HG02571 (cell line): ENCODE measurements at regions not wholly inside any gene's neighbourhood (a gene's known extent, or its start where the extent isn't known, plus 50 kb on each side); places are given as distances from the start of the nearest gene placed in this dataset.
"Not testable (repeated sequence)": the region's sequence is repeated elsewhere in the genome, so short reads cannot be mapped to it uniquely, and the experiment has no call there.

ENCODE experiments used
- ATAC-seq: cut with Tn5 transposase; IDR thresholded peaks from one replicate; pipeline ENCODE4 v1.9.1; 2021; ENCODE audit warnings: mild to moderate bottlenecking, moderate library complexity; ENCODE audit not compliant: unreplicated experiment

DNA sequence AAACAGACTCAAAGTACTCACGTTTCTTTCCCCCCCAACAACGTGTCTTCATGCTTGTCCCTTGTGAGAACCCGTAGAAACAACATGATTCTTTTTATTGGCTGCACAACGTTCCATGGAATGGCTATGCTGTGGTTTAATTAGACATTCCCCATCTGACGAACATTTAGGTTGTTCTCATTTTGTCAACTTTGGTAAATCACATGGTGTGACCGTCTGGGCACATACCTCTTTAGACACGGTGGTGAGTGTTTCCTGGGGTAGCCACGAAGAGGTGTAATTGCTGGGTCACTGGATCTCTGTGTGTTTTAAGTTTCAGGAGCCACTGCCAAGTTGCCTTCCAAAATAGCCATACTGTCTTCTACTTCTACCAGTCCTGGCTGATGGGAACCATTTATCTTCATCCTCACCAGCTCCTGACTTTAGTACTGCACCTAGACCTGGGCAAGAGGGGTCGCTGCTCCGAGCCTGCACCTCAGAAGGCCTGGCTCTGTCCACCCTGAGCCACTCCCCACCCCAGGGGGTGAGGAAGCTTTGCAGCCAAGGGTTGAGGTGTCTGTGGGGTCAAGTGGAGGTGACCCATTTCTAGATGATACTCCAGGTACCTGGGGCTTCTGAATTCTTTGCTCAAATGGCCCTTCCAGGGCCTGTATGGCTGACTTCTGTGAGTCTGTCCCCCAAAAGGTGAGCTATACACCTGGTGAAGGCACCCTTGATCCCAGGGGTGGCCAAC is 84.7 kb downstream of the IRX5 start:
- no peak for ATAC-seq

DNA sequence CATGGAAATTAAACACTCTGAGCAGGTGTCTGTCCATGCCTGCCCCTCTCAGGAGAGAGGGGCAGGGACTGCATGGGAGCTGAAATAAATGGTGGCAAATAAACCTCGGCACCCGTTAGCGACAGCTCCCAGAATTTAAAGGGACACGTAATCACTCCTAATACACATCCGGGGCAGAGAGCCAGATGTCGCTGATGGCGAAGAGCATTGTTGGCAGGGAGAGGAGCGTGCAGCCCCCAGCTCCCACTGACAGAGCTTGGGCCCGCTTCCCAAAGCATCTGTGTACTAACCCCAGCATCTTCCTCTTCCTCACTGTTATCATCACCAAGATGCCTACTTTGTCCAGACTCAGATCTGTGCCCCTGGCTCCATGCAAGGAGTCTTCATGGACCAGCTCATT is 85.8 kb downstream of the IRX5 start:
- ATAC-seq: no peak

- ATAC-seq: no peak
These were observed 86.7 kb downstream of the IRX5 start for GRCh38 chr16:55017321-55017720.

DNA sequence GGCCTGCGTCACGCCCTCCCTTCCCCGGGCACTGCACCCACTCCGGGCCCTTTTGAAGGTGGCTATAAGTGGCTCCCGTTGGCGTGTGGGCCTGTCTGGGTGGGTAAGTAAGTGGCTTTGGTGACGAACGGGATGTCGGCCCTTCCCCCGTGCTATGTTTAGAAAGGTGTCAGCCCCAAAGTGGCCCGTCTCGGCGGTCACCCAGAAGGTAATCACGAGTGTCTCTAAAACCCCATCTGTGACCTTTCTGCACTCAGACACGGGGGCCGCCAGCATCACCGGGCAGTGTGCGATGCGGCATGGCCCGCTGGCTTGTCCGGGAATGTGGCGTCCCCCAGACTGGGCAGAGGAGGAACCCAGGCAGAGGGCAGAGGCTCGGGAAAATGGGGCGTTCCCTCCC is 88.2 kb downstream of the IRX5 start:
- ATAC-seq: no peak

GRCh38 chr16:55019419-55020131 is 88.9 kb downstream of the IRX5 start:
- ATAC-seq: no peak

- ATAC-seq: no peak
These were observed 91.2 kb downstream of the IRX5 start for GRCh38 chr16:55021595-55022475.

DNA sequence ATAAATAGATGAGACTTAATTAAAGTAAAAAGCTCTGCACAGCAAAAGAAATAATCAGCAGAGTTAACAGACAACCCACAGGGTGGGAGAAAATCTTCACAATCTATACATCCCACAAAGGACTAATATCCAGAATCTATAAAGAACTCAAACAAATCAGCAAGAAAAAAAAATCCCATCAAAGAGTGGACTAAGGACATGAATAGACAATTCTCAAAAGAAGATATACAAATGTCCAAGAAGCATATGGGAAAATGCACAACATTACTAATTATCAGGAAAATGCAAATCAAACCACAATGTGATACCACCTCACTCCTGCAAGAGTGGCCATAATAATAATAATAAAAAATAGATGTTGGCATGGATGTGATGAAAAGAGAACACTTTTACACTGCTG is 96.6 kb downstream of the IRX5 start:
- not testable (repeated sequence) for ATAC-seq

DNA sequence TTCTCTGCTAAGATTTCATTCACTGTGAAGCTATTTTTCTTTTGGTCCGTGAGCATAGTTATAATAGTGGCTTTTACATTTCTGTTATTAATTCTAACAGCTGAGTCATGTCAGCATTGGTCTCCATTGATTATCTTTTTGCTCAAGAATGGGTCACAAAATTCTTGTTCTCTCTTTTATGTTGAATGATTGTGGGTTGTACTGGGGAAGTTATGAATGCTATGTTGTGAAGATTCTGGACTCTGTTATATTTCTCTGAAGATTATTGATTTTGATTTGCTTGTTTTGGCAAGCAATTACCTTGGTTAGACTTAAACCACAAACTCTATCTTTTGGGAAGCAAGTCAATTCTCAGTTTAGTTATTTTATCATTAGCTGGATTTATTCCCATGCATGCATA is 98.8 kb downstream of the IRX5 start:
- ATAC-seq: no peak

- no peak for ATAC-seq
These were observed 100.3 kb downstream of the IRX5 start for GRCh38 chr16:55030944-55031343.

- no peak for ATAC-seq
These were observed 100.8 kb downstream of the IRX5 start for GRCh38 chr16:55031481-55031880.

GRCh38 chr16:55033225-55034156 is 102.8 kb downstream of the IRX5 start:
- no peak for ATAC-seq

GRCh38 chr16:55035029-55035428 is 104.4 kb downstream of the IRX5 start:
- ATAC-seq: no peak

DNA sequence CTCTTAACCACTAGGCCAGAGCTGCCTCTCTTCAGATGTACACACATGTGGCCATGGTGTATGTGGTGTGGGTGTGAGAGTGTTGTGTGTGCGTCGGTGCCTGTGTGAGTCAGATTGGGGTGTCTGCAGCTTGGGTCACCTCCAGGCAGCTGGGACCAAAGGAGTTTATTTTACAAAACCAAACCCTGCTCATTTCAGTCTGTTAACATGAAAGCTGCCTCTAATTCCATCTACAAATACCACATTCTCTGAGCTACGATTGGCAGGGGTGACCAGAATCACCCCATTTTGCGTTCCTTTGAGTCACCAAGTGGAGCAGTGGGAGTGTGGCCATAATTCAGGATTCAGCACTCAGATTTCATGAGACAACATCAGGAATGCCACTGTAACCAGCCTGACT is 105.3 kb downstream of the IRX5 start:
- ATAC-seq: no peak

DNA sequence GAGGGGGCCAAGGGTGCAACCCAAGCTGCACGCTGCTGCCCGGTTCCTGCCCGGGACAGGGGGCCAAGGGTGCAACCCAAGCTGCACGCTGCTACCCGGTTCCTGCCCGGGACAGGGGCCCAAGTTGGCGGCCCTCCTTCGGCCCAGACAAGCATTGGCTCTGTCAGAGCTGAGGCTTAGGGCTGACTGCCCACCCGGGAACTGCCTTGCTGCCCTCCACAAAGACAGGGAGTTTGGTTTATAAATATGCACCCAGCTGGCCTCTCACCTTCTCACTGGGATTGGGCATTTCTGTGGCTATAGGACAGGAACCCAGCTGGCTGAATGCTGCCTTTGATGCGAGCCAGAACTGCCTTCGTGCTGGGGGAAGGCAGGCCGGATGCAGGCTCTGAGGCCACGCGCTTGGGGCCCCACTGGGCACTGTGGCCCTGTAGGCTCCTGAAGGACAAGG is 105.7 kb downstream of the IRX5 start:
- ATAC-seq: no peak

GRCh38 chr16:55037046-55037445 is 106.4 kb downstream of the IRX5 start:
- no peak for ATAC-seq

DNA sequence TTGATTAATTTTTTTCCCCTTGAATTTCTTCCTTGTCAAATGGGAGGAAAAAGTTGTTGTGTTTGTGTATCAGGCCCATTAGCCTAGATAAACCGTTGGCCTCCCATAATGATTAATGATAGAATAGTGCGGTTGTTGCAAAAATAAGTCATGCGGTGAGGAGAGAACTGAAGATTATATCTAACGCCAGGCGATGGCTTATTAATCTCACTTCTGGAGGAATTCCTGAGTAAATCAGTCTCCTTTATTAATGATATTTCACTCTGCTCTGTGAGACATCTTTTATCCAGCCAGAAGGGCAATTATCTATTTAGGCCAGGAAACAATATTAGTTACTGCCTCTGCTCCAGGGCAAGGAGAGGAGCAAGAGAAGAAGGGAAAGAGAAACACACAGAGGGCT is 107.3 kb downstream of the IRX5 start:
- ATAC-seq: no peak

- no peak for ATAC-seq
These were observed 108.4 kb downstream of the IRX5 start for GRCh38 chr16:55039042-55039441.

DNA sequence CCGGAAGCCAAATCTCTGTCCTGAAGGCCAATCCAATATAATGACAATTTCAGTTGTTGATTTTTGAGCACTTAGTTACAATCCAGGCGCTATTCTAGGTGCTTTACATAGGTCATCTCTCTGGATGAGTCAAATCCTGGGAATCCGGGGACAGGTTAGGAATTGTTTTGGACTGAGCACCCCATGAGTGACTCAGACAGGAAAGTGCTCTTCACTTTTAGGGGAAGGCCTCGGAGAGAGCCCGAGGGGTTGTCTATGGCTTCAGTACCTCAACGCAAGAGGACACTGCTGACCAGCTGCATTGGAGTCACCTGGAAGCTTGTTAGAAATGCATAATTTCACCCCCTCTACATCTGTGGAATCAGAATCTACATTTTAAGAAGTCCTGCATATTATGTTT is 108.8 kb downstream of the IRX5 start:
- ATAC-seq: no peak

GRCh38 chr16:55039931-55040330 is 109.3 kb downstream of the IRX5 start:
- ATAC-seq: no peak

- ATAC-seq: no peak
These were observed 109.9 kb downstream of the IRX5 start for GRCh38 chr16:55040366-55041086.
